BE2C (cell line): ENCODE measurements at regions not wholly inside any gene's neighbourhood (a gene's known extent, or its start where the extent isn't known, plus 50 kb on each side); places are given as distances from the start of the nearest gene placed in this dataset.

ENCODE experiments used
- DNase-seq: peaks from one replicate; pipeline ENCODE4 v3.0.0-alpha.2; 2020
- H3K27me3 ChIP-seq: fragments of 250-450 bp; sonication (Bioruptor Pico); 2 replicates; pipeline ENCODE4 v1.5.1; 2020; ENCODE audit warnings: mild to moderate bottlenecking
- H3K36me3 ChIP-seq: fragments of 250-450 bp; sonication (Bioruptor Pico); 2 replicates; pipeline ENCODE4 v1.5.1; 2020; ENCODE audit warnings: mild to moderate bottlenecking
- H3K4me1 ChIP-seq: fragments of 250-450 bp; sonication (Bioruptor Pico); 2 replicates; pipeline ENCODE4 v1.5.1; 2020
- H3K4me3 ChIP-seq: 2 replicates; pipeline ENCODE4 v1.5.1; 2011; ENCODE audit warnings: low read depth, low read length
- H3K9me3 ChIP-seq: fragments of 250-450 bp; sonication (Bioruptor Pico); 2 replicates; pipeline ENCODE4 v1.5.1; 2020
- CTCF ChIP-seq: IDR thresholded peaks from 2 replicates; pipeline ENCODE4 v1.5.1; 2012; ENCODE audit warnings: mild to moderate bottlenecking, low read depth, low read length

DNA sequence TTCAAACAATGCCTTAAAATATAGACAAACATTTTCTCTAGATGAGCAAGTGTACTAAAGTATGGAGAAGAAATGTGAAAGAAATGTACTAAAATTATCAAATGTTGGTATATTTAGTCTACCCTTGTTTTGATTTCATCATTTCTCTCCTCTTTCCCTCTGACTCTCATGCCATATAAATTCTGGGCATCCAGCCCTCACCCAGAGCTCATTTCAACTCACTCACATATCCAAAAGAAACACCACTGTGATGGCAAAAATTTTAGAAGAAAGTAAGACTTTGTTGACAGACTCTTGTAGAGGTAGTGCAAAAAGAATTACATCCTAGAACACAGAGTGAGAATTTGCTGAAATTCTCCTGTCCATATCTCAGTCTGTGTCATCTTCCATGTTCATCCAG lies 377.8 kb upstream of the SUCLG2 start:
- no peak for TF ChIP-seq CTCF
- Histone ChIP-seq H3K36me3 (no peaks in the 10 kb centered on the region), H3K4me3 (no peak overlapping the region), H3K4me1 (no peaks in the 10 kb centered on the region), H3K9me3 (no peaks in the 10 kb centered on the region), H3K27me3 (no peaks in the 10 kb centered on the region)
- no peak for DNase-seq

DNA sequence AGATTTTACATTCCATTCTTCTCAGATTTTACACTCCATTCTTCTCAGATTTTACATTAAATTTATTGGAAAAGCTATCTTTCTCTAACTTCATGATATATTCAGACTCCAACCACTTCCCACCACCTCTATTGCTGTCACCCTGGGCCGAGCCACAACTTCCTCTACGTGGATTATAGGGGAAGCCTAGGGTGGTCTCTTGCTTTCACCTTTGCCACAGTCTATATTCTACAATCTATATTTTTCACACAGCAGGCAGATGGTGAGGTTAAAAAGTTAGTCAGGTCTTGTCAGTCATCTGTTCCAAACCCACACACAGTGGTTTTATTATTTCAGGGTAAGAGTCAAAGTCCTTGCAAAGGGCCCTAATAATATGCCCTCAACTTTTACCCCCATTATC lies 370.8 kb upstream of the SUCLG2 start:
- no peaks in the 10 kb centered on the region for H3K36me3 ChIP-seq
- DNase-seq: no peak
- no peak for TF ChIP-seq CTCF

GRCh38 chr3:68019876-68020275 lies 365.5 kb upstream of the SUCLG2 start:
- no peak overlapping the region for H3K4me3 ChIP-seq
- no peaks in the 10 kb centered on the region for H3K27me3 ChIP-seq
- no peak for DNase-seq
- H3K9me3 ChIP-seq: no peaks in the 10 kb centered on the region
- H3K4me1 ChIP-seq: no peaks in the 10 kb centered on the region
- TF ChIP-seq CTCF: no peak
- H3K36me3 ChIP-seq: no peaks in the 10 kb centered on the region

More for the DNA sequence above, 370.8 kb upstream of the SUCLG2 start:
- Histone ChIP-seq H3K27me3 (no peaks in the 10 kb centered on the region), H3K4me3 (no peak overlapping the region), H3K4me1 (no peaks in the 10 kb centered on the region), H3K9me3 (no peaks in the 10 kb centered on the region)

DNA sequence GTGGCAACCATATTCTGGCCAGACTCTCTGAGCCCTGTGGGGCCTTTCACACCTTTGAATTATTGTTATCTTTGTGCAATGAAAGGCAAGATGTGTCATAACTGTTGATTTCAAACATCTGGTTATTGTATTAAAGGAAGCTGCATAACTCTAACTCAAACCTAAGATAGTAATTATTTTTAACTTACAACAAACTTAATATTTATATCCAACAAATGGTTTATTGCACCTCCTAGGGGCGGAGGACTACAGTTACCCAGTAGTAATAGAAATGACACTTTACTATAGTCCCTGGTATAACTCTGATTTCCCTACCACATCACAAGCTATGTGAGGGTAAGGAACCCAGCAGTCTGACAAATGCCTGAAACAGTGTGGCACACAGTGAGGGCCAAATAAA lies 363.9 kb upstream of the SUCLG2 start:
- H3K9me3 ChIP-seq: no peaks in the 10 kb centered on the region
- H3K27me3 ChIP-seq: no peaks in the 10 kb centered on the region
- H3K4me1 ChIP-seq: no peaks in the 10 kb centered on the region
- no peak for DNase-seq
- TF ChIP-seq CTCF: no peak
- no peaks in the 10 kb centered on the region for H3K36me3 ChIP-seq
- no peak overlapping the region for H3K4me3 ChIP-seq

DNA sequence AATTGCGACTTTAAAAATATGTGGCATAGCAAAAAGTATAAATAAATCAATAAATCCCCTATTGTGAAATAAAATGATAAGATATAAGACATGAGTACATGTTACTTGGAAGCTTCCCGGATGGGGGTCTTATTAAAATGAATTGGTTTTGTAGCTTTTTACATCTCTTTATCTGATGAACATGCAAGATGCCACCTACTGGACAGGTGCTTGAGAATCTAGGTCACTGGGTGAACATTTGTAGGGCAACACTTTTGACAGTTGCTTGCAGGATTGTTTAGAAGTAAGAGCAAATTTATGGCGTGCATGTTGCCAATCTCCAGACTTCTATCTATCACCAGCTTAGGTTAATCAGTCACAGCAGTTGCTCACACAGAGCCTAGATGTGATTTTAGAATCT lies 362.7 kb upstream of the SUCLG2 start:
- no peak for DNase-seq
- H3K36me3 ChIP-seq: no peaks in the 10 kb centered on the region
- no peaks in the 10 kb centered on the region for H3K4me1 ChIP-seq
- H3K27me3 ChIP-seq: no peaks in the 10 kb centered on the region
- no peaks in the 10 kb centered on the region for H3K9me3 ChIP-seq
- no peak for TF ChIP-seq CTCF
- H3K4me3 ChIP-seq: no peak overlapping the region

- H3K4me1 ChIP-seq: no peaks in the 10 kb centered on the region
- peaks cover 22% of the 10 kb centered on the region for H3K27me3 ChIP-seq
- H3K36me3 ChIP-seq: no peaks in the 10 kb centered on the region
- no peaks in the 10 kb centered on the region for H3K9me3 ChIP-seq
- no peak for DNase-seq
- TF ChIP-seq CTCF: no peak
- H3K4me3 ChIP-seq: no peak overlapping the region
These were observed 355.5 kb upstream of the SUCLG2 start for GRCh38 chr3:68009900-68010299.
